Thyroid gland (tissue), 4 donors: ENCODE measurements at regions not wholly inside any gene's neighbourhood (a gene's known extent, or its start where the extent isn't known, plus 50 kb on each side); places are given as distances from the start of the nearest gene placed in this dataset.

Experiments used
- DNase-seq, 2 donors: peaks; one replicate each; pipeline ENCODE4 v3.0.0-alpha.2; 2019
- H3K27ac ChIP-seq, 3 donors: fragments of 200-600 bp; sonication (generic); 1 replicate in 2 of 3; 2 replicates in 1 of 3; pipeline ENCODE4 v1.5.1; 2016 to 2019; ENCODE audit warnings: mild to moderate bottlenecking in 1 of 3, moderate library complexity in 1 of 3
- H3K27me3 ChIP-seq: fragments of 200-600 bp; sonication (generic); one replicate; pipeline ENCODE4 v1.5.1; 2019
- H3K36me3 ChIP-seq, 2 donors: fragments of 200-600 bp; sonication (generic); one replicate each; pipeline ENCODE4 v1.5.1; 2016 to 2019
- H3K4me1 ChIP-seq, 2 donors: fragments of 200-600 bp; sonication (generic); one replicate each; pipeline ENCODE4 v1.5.1; 2017 to 2019
- H3K4me3 ChIP-seq, 3 donors: fragments of 200-600 bp; sonication (generic); replicated peaks in 1 of 3; 1 replicate in 2 of 3; 2 replicates in 1 of 3; pipeline ENCODE4 v1.5.1; 2016; ENCODE audit warnings: mild to moderate bottlenecking in 1 of 3
- H3K9me3 ChIP-seq: fragments of 200-600 bp; sonication (generic); one replicate; pipeline ENCODE4 v1.5.1; 2017
- POLR2A ChIP-seq, 2 donors: fragments of 450-650 bp; IDR thresholded peaks; one replicate each; pipeline ENCODE4 v1.6.1; 2017; ENCODE audit warnings: antibody characterized with exemption in 2 of 2, mild to moderate bottlenecking in 2 of 2, moderate library complexity in 1 of 2
- WGBS, 2 donors: methylation state at CpG; one replicate each; pipeline ENCODE4 v1.1.5; 2017; 5-methylcytosine and 5-hydroxymethylcytosine counted together
- intact Hi-C: fragments of 100-400 bp; cut with DNase I; formaldehyde crosslinking; loops from one replicate; pipeline ENCODE4 v1.15.1; 2023
- TF ChIP-seq, protein P1 (sequence below), 6 experiments: fragments of 200-600 bp in 3 of 6; fragments of 450-650 bp in 3 of 6; sonication (generic) in 3 of 6; IDR thresholded peaks; one replicate each; pipeline ENCODE4 v1.5.1; 2016 to 2019; ENCODE audit warnings: antibody characterized with exemption in 6 of 6, mild to moderate bottlenecking in 2 of 6, inconsistent platforms in 1 of 6, moderate library complexity in 1 of 6

DNA sequence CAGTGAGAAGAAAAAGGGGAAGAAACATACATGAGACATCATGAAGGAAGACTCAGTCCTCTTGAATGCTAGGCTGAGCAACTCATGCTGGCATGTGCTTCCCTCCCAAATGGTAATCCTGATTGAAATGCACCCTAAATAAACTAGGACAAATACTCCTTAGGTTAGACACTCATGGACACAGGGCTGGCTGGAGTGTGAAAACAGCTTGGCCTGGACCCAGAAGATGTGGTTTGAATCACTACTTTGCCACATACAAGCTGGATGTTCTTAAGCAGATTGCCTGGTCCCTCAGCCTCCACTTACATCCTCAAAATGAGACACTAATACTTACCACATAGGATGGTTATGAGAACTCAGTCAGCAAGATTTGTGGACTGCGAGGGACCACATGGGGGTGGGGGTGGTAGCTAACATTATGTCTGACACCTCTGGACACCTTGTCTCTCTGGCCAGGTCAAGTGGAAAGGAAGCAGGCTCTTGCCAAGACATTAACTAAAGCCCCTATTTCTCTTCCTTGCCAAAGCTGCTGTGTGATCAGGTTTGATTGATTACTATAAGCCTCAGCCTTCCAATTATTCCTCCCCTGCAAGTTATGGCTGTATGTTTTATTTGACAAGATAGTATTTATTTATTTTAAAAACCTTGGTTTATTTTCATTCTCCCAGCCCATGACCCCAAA lies 138.9 kb upstream of the SLC7A14 start:
- WGBS, 2 donors, result 89% methylated on average over 1 of the region's 1 CpG; no CpG with 5 or more reads in 1 of the 2 donors
- intact Hi-C loops, result no loop called here
- no peaks in the 10 kb centered on the region for H3K4me1 ChIP-seq
- no peaks in the 10 kb centered on the region for H3K9me3 ChIP-seq
- no peak overlapping the region for H3K4me3 ChIP-seq
- H3K27ac ChIP-seq, result no peak overlapping the region
- no peaks in the 10 kb centered on the region for H3K27me3 ChIP-seq
- H3K36me3 ChIP-seq, result no peaks in the 10 kb centered on the region
- no peak for TF ChIP-seq POLR2A (IDR thresholded peaks at IDR 0.05)
- TF ChIP-seq, protein P1, sequence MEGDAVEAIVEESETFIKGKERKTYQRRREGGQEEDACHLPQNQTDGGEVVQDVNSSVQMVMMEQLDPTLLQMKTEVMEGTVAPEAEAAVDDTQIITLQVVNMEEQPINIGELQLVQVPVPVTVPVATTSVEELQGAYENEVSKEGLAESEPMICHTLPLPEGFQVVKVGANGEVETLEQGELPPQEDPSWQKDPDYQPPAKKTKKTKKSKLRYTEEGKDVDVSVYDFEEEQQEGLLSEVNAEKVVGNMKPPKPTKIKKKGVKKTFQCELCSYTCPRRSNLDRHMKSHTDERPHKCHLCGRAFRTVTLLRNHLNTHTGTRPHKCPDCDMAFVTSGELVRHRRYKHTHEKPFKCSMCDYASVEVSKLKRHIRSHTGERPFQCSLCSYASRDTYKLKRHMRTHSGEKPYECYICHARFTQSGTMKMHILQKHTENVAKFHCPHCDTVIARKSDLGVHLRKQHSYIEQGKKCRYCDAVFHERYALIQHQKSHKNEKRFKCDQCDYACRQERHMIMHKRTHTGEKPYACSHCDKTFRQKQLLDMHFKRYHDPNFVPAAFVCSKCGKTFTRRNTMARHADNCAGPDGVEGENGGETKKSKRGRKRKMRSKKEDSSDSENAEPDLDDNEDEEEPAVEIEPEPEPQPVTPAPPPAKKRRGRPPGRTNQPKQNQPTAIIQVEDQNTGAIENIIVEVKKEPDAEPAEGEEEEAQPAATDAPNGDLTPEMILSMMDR (IDR thresholded peaks at IDR 0.05), result no peak
- peak; percentile 6 to 11 for DNase-seq

DNA sequence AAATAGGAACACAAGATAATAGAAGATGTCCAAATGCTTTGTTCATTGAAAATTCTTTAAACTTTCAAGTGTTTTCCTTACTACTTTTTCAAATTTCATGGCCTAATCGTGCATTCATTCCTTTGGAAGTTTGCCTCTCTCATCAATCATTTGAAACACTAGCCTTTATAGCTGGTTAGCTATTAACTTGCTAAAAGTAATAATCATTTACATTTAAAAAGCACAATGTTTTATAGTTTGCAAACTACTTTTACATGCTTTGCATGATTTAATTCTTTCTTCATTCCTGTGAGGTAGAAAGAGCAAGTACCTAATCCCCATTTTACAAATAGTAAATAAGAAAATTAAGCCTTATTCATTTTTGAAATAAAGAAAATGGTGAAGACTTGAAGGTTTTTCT lies 137.4 kb upstream of the SLC7A14 start:
- Histone ChIP-seq H3K4me3 (no peak overlapping the region), H3K36me3 (no peaks in the 10 kb centered on the region), H3K27me3 (no peaks in the 10 kb centered on the region), H3K9me3 (no peaks in the 10 kb centered on the region), H3K4me1 (no peaks in the 10 kb centered on the region), H3K27ac (no peak overlapping the region)
- intact Hi-C loops, result no loop called here
- no peak for DNase-seq
- TF ChIP-seq POLR2A (IDR thresholded peaks at IDR 0.05), result no peak
- TF ChIP-seq, protein P1 (IDR thresholded peaks at IDR 0.05), result no peak
- 75 to 80% methylated on average over 1 of the region's 1 CpG for WGBS, 2 donors

DNA sequence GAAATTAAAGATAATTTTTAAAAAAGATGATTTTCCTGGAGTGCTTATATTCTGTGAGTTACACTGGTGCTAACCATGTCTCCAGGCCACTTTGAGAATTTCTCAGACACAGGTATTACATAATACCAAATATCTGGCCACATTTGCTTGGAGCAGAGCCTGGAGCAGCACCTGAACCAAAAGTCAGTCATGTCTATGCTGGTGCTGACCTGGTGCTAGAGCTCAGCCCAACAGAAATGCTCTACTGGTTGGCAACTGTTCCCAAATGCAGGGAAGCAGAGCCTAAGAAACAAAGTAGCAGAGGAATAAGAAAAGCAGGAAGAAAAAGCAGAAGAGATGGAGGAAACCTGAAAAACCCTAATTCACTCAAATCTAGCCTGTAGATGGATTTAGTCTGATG lies 135.7 kb upstream of the SLC7A14 start:
- DNase-seq, result peak in 1 of 2 donors; percentile 25
- Histone ChIP-seq H3K4me1 (no peaks in the 10 kb centered on the region), H3K4me3 (no peak overlapping the region), H3K36me3 (no peaks in the 10 kb centered on the region), H3K9me3 (no peaks in the 10 kb centered on the region), H3K27ac (no peak overlapping the region), H3K27me3 (no peaks in the 10 kb centered on the region)
- TF ChIP-seq POLR2A (IDR thresholded peaks at IDR 0.05), result no peak
- TF ChIP-seq, protein P1 (IDR thresholded peaks at IDR 0.05), result no peak
- intact Hi-C loops, result no loop called here

DNA sequence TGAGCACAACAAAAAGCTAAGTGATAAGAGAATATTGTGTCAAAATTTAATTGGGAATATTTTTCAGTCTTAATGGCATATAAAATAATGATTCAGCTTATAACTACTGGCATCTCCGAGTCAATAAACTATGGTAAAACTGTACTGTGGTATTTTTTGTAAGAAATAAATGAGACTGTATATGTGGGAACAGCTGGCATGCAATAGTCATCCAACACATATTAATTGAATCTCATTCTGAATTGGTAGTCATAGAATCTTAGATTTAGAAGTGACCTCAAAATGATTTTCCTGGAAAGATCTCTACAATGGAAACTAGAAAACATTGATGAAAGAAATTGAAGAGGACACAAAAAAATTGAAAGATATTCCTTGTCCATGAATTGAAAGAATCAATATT lies 133.4 kb upstream of the SLC7A14 start:
- no peaks in the 10 kb centered on the region for H3K36me3 ChIP-seq

DNA sequence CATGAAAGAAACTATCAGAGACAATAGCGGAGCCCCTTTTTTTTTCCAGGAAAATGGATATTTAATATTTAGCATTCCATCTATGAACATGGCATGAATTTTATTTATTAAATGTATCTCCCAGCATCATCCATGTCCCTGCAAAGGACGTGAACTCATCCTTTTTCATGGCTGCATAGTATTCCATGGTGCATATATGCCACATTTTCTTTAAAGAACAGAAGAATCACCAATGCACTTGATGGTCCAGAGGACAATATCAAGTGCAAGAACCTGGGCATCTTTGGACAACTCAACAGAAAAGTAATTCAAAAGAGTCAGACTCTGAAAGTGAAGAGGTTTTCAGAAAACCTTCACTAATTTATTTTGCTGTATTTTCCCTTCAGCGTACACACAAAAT lies 133.0 kb upstream of the SLC7A14 start:
- TF ChIP-seq, protein P1 (IDR thresholded peaks at IDR 0.05), result no peak
- no peak for TF ChIP-seq POLR2A (IDR thresholded peaks at IDR 0.05)
- Histone ChIP-seq H3K4me3 (no peak overlapping the region), H3K27ac (no peak overlapping the region), H3K36me3 (no peaks in the 10 kb centered on the region), H3K4me1 (no peaks in the 10 kb centered on the region), H3K9me3 (no peaks in the 10 kb centered on the region), H3K27me3 (no peaks in the 10 kb centered on the region)
- intact Hi-C loops, result no loop called here
- no peak for DNase-seq
- 96% methylated on average over 3 of the region's 3 CpGs for whole genome bisulfite sequencing, 2 donors

More for the DNA sequence above, 133.4 kb upstream of the SLC7A14 start:
- WGBS, 2 donors, result 80% methylated on average over 1 of the region's 1 CpG
- intact Hi-C loops, result no loop called here
- no peaks in the 10 kb centered on the region for H3K27me3 ChIP-seq
- no peaks in the 10 kb centered on the region for H3K4me1 ChIP-seq
- TF ChIP-seq, protein P1 (IDR thresholded peaks at IDR 0.05), result no peak
- no peak for TF ChIP-seq POLR2A (IDR thresholded peaks at IDR 0.05)
- no peaks in the 10 kb centered on the region for H3K9me3 ChIP-seq
- DNase-seq, result no peak
- no peak overlapping the region for H3K4me3 ChIP-seq
- no peak overlapping the region for H3K27ac ChIP-seq
